Activated CD4-positive, alpha-beta memory T cell treated with anti-CD3 and anti-CD28 coated beads, Interleukin-2, amount 10 ng/mL, durations not matched to agents 7 days and 5 days (primary cell): ENCODE measurements at regions not wholly inside any gene's neighbourhood (a gene's known extent, or its start where the extent isn't known, plus 50 kb on each side); places are given as distances from the start of the nearest gene placed in this dataset.
"Not testable (repeated sequence)": the region's sequence is repeated elsewhere in the genome, so short reads cannot be mapped to it uniquely, and the experiment has no call there.

Experiments used
- CTCF ChIA-PET: fragments of 350-600 bp; sonication (Branson Sonifier 250); formaldehyde crosslinking; loops from one replicate; lab custom pipeline; 2021; ENCODE audit warnings: antibody characterized with exemption, inconsistent platforms; lab: Charles Lee
- POLR2A ChIA-PET: fragments of 350-600 bp; sonication (Branson Sonifier 250); formaldehyde crosslinking; loops from one replicate; lab custom pipeline; 2021; ENCODE audit warnings: antibody characterized with exemption; lab: Charles Lee
- DNase-seq: peaks from one replicate; pipeline ENCODE4 v3.0.0-alpha.2; 2020
- H3K27ac Mint-ChIP-seq: one replicate; pipeline ENCODE4 v1.8.0; 2021; ENCODE audit warnings: mild to moderate bottlenecking, mixed read lengths
- H3K27me3 Mint-ChIP-seq: one replicate; pipeline ENCODE4 v1.8.0; 2021; ENCODE audit warnings: mixed read lengths
- H3K36me3 Mint-ChIP-seq: one replicate; pipeline ENCODE4 v1.8.0; 2021; ENCODE audit warnings: low read depth, mixed read lengths
- H3K4me1 Mint-ChIP-seq: one replicate; pipeline ENCODE4 v1.8.0; 2021; ENCODE audit warnings: mixed read lengths
- H3K4me3 Mint-ChIP-seq: one replicate; pipeline ENCODE4 v1.8.0; 2021; ENCODE audit warnings: mild to moderate bottlenecking, mixed read lengths
- H3K9me3 Mint-ChIP-seq: one replicate; pipeline ENCODE4 v1.8.0; 2021; ENCODE audit warnings: mixed read lengths

- H3K4me1 Mint-ChIP-seq: no peaks in the 10 kb centered on the region
- no peaks in the 10 kb centered on the region for H3K36me3 Mint-ChIP-seq
- H3K27ac Mint-ChIP-seq: no peak overlapping the region
- CTCF ChIA-PET: no interaction called here
- H3K27me3 Mint-ChIP-seq: no peaks in the 10 kb centered on the region
- DNase-seq: no peak
- POLR2A ChIA-PET: no interaction called here
- no peak overlapping the region for H3K4me3 Mint-ChIP-seq
- peaks cover 18% of the 10 kb centered on the region for H3K9me3 Mint-ChIP-seq
Measured at GRCh38 chr5:10049858-10050455, 199.7 kb downstream of the ATPSCKMT start.

GRCh38 chr5:10046676-10047075 lies 203.0 kb downstream of the ATPSCKMT start:
- CTCF ChIA-PET: no interaction called here
- Mint-ChIP-seq H3K27me3 (no peaks in the 10 kb centered on the region), H3K4me3 (no peak overlapping the region), H3K27ac (no peak overlapping the region), H3K36me3 (no peaks in the 10 kb centered on the region), H3K9me3 (peaks cover 6% of the 10 kb centered on the region), H3K4me1 (no peaks in the 10 kb centered on the region)
- POLR2A ChIA-PET: no interaction called here
- no peak for DNase-seq

GRCh38 chr5:10045376-10045775 lies 204.3 kb downstream of the ATPSCKMT start:
- H3K4me3 Mint-ChIP-seq: no peak overlapping the region
- H3K27me3 Mint-ChIP-seq: no peaks in the 10 kb centered on the region
- H3K4me1 Mint-ChIP-seq: no peaks in the 10 kb centered on the region
- ChIA-PET POLR2A (no interaction called here), CTCF (no interaction called here)
- no peaks in the 10 kb centered on the region for H3K36me3 Mint-ChIP-seq
- DNase-seq: no peak
- peaks cover 5% of the 10 kb centered on the region for H3K9me3 Mint-ChIP-seq
- H3K27ac Mint-ChIP-seq: no peak overlapping the region

GRCh38 chr5:10036136-10036815 lies 213.4 kb downstream of the ATPSCKMT start:
- no peaks in the 10 kb centered on the region for H3K4me1 Mint-ChIP-seq
- ChIA-PET CTCF (no interaction called here), POLR2A (no interaction called here)
- no peaks in the 10 kb centered on the region for H3K27me3 Mint-ChIP-seq
- H3K4me3 Mint-ChIP-seq: no peak overlapping the region
- peaks cover under 1% of the 10 kb centered on the region for H3K9me3 Mint-ChIP-seq
- no peak overlapping the region for H3K27ac Mint-ChIP-seq
- no peaks in the 10 kb centered on the region for H3K36me3 Mint-ChIP-seq
- no peak for DNase-seq

- H3K4me3 Mint-ChIP-seq: no peak overlapping the region
- no peaks in the 10 kb centered on the region for H3K9me3 Mint-ChIP-seq
- H3K36me3 Mint-ChIP-seq: no peaks in the 10 kb centered on the region
- H3K27ac Mint-ChIP-seq: no peak overlapping the region
- ChIA-PET CTCF (no interaction called here), POLR2A (no interaction called here)
- H3K27me3 Mint-ChIP-seq: no peaks in the 10 kb centered on the region
- no peaks in the 10 kb centered on the region for H3K4me1 Mint-ChIP-seq
- no peak for DNase-seq
Measured at GRCh38 chr5:10034001-10034400, 215.7 kb downstream of the ATPSCKMT start.

- Mint-ChIP-seq H3K4me3 (no peak overlapping the region), H3K4me1 (no peaks in the 10 kb centered on the region), H3K27me3 (no peaks in the 10 kb centered on the region), H3K27ac (no peak overlapping the region), H3K9me3 (no peaks in the 10 kb centered on the region), H3K36me3 (no peaks in the 10 kb centered on the region)
- CTCF ChIA-PET: no interaction called here
- POLR2A ChIA-PET: no interaction called here
- no peak for DNase-seq
Measured at GRCh38 chr5:10031817-10032216, 217.9 kb downstream of the ATPSCKMT start.

GRCh38 chr5:10030219-10030831 lies 219.4 kb downstream of the ATPSCKMT start:
- no peak for DNase-seq
- H3K4me1 Mint-ChIP-seq: no peaks in the 10 kb centered on the region
- CTCF ChIA-PET: no interaction called here
- H3K9me3 Mint-ChIP-seq: no peaks in the 10 kb centered on the region
- no peaks in the 10 kb centered on the region for H3K36me3 Mint-ChIP-seq
- no peaks in the 10 kb centered on the region for H3K27me3 Mint-ChIP-seq
- H3K27ac Mint-ChIP-seq: no peak overlapping the region
- no peak overlapping the region for H3K4me3 Mint-ChIP-seq
- POLR2A ChIA-PET: no interaction called here

GRCh38 chr5:10023494-10023893 lies 226.2 kb downstream of the ATPSCKMT start:
- Mint-ChIP-seq H3K27ac (no peak overlapping the region), H3K9me3 (no peaks in the 10 kb centered on the region)

GRCh38 chr5:10021248-10021647 lies 228.4 kb downstream of the ATPSCKMT start:
- ChIA-PET CTCF (no interaction called here), POLR2A (no interaction called here)
- no peak for DNase-seq
- no peaks in the 10 kb centered on the region for H3K36me3 Mint-ChIP-seq
- H3K9me3 Mint-ChIP-seq: no peaks in the 10 kb centered on the region
- no peak overlapping the region for H3K4me3 Mint-ChIP-seq
- H3K4me1 Mint-ChIP-seq: no peaks in the 10 kb centered on the region
- no peaks in the 10 kb centered on the region for H3K27me3 Mint-ChIP-seq
- no peak overlapping the region for H3K27ac Mint-ChIP-seq

More at GRCh38 chr5:10023494-10023893, 226.2 kb downstream of the ATPSCKMT start:
- CTCF ChIA-PET: no interaction called here
- POLR2A ChIA-PET: no interaction called here
- no peak for DNase-seq
- no peak overlapping the region for H3K4me3 Mint-ChIP-seq
- no peaks in the 10 kb centered on the region for H3K27me3 Mint-ChIP-seq
- H3K36me3 Mint-ChIP-seq: no peaks in the 10 kb centered on the region
- no peaks in the 10 kb centered on the region for H3K4me1 Mint-ChIP-seq

- Mint-ChIP-seq H3K4me1 (no peaks in the 10 kb centered on the region), H3K36me3 (no peaks in the 10 kb centered on the region), H3K9me3 (peaks cover 2% of the 10 kb centered on the region), H3K4me3 (no peak overlapping the region), H3K27me3 (no peaks in the 10 kb centered on the region), H3K27ac (no peak overlapping the region)
- CTCF ChIA-PET: no interaction called here
- POLR2A ChIA-PET: no interaction called here
- no peak for DNase-seq
Measured at GRCh38 chr5:10019236-10019635, 230.5 kb downstream of the ATPSCKMT start.

- no peaks in the 10 kb centered on the region for H3K4me1 Mint-ChIP-seq
- ChIA-PET CTCF (no interaction called here), POLR2A (no interaction called here)
- no peak for DNase-seq
- no peaks in the 10 kb centered on the region for H3K36me3 Mint-ChIP-seq
- no peak overlapping the region for H3K4me3 Mint-ChIP-seq
- H3K9me3 Mint-ChIP-seq: peaks cover 2% of the 10 kb centered on the region
- H3K27ac Mint-ChIP-seq: no peak overlapping the region
- H3K27me3 Mint-ChIP-seq: no peaks in the 10 kb centered on the region
Measured at GRCh38 chr5:10018201-10019069, 231.3 kb downstream of the ATPSCKMT start.

GRCh38 chr5:10017786-10018185 lies 231.9 kb downstream of the ATPSCKMT start:
- Mint-ChIP-seq H3K4me1 (no peaks in the 10 kb centered on the region), H3K27me3 (no peaks in the 10 kb centered on the region), H3K9me3 (peaks cover 2% of the 10 kb centered on the region), H3K4me3 (no peak overlapping the region), H3K27ac (no peak overlapping the region), H3K36me3 (no peaks in the 10 kb centered on the region)
- CTCF ChIA-PET: no interaction called here
- POLR2A ChIA-PET: no interaction called here
- no peak for DNase-seq

- H3K27me3 Mint-ChIP-seq, CTCF ChIA-PET, H3K4me1 Mint-ChIP-seq, DNase-seq, H3K36me3 Mint-ChIP-seq, H3K27ac Mint-ChIP-seq, POLR2A ChIA-PET, H3K9me3 Mint-ChIP-seq, H3K4me3 Mint-ChIP-seq: not testable (repeated sequence)
Measured at GRCh38 chr5:10016559-10016958, 233.1 kb downstream of the ATPSCKMT start.
